ENCODE measurements at regions not wholly inside any gene's neighbourhood (a gene's known extent, or its start where the extent isn't known, plus 50 kb on each side); places are given as distances from the start of the nearest gene placed in this dataset.

DNA sequence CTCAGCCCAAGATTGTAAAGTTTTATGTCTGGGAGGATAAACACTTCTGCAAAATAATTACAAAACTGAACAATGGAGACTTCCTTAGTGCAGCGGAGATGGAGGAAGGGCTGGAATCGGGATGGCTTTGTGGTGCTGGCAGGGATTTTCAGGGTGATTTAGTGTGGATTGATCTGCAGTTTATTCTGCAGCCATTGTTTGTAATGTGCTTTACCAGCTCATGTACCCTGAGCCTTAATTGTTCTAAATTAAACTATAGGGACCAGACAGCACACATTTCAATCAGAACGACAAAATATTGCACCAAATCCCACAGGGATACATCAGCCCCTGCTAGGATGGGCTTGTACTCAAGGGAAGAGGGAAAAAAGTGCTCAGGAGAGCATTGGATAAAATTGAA, 103.2 kb upstream of the ONECUT1 start:
- H3K9me3 ChIP-seq (ENCODE audit: control insufficient read depth, insufficient read depth, low read length): no peaks in the 10 kb centered on the region
- no peaks in the 10 kb centered on the region for H3K4me1 ChIP-seq (ENCODE audit: insufficient read depth, low read length)
- no peak overlapping the region for H3K9ac ChIP-seq (ENCODE audit: low read depth, low read length)
- no peaks in the 10 kb centered on the region for H3K36me3 ChIP-seq (ENCODE audit: insufficient read depth, low read length)

DNA sequence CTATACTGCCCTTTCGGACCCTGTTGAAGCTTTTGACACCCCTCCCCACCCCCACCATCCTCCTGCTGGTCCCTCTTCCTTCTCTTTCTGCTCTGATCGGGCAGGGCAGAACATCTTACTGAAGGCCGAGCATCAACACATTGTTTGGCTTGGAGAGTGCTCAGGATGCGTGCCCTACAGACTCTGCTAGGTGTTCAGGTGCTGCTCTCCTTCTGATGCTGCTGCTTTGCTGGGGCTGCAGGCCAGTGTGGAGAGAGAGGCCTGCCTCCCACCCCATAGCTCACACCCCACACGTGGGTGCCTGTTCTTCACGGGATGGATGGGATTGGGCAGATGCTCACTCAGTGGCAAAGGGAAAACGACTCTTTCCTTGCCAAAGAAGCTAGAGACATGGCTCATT, 89.8 kb upstream of the ONECUT1 start:
- H3K36me3 ChIP-seq (ENCODE audit: insufficient read depth, low read length): no peaks in the 10 kb centered on the region
- no peak overlapping the region for H3K9ac ChIP-seq (ENCODE audit: low read depth, low read length)
- H3K9me3 ChIP-seq (ENCODE audit: control insufficient read depth, insufficient read depth, low read length): no peaks in the 10 kb centered on the region; the same call in 1 of the 2 replicates
- no peaks in the 10 kb centered on the region for H3K4me1 ChIP-seq (ENCODE audit: insufficient read depth, low read length)

DNA sequence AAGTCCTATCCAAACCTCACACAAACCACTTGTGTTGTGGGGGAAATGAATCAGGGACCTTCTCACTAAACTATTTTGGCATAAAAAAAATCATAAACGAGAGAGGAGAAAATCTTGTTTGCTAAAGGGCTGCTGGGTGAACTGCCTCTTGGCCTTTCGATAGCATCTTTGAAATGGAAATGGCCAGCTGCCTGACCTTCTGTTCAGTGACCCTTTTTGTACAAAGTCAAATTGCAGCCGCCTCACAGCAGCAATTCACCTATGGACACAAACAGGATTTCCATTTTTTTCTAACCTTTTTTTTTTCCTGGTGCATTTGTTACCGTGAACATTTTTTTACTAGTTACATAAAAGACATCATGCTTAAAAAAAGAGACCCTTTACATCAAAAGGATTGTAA, 89.0 kb upstream of the ONECUT1 start:
- Histone ChIP-seq H3K4me1 (ENCODE audit: insufficient read depth, low read length) (no peaks in the 10 kb centered on the region), H3K36me3 (ENCODE audit: insufficient read depth, low read length) (no peaks in the 10 kb centered on the region), H3K9ac (ENCODE audit: low read depth, low read length) (no peak overlapping the region), H3K9me3 (ENCODE audit: control insufficient read depth, insufficient read depth, low read length) (no peaks in the 10 kb centered on the region; the same call in 1 of the 2 replicates)

DNA sequence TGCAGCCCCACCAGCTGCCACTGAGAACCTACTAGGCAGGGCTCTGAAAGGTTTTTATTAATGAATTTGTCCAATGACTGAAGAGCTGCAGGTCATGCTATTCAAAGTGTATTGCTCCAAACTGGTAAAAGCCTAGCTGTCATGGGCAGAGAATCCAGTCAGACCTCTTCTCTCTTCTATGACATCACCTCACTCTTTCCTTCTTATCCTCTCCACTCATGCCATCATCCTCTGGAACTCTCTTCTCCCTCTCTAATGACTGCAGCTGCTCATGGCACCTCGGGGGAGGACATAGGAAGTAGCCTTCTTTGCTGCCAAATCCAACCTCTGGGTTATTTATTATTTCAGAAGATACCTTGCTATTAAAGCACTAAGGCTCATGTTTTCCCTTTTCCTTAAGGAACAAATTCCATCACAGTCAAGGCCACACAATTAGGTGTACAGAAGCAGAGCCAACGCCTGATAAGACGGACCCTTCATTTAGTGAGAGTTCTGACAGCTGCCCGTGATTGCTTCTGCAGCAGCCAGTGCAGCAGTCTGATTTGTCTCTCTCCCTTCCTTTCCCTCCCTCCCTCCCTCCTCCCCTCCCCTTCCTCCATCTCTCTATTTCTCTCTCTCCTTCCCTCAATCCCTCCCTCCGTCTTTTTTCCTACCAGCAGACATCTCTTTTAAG, 87.0 kb upstream of the ONECUT1 start:
- Histone ChIP-seq H3K4me1 (ENCODE audit: insufficient read depth, low read length) (no peaks in the 10 kb centered on the region), H3K36me3 (ENCODE audit: insufficient read depth, low read length) (no peaks in the 10 kb centered on the region), H3K9me3 (ENCODE audit: control insufficient read depth, insufficient read depth, low read length) (no peaks in the 10 kb centered on the region; the same call in 1 of the 2 replicates), H3K9ac (ENCODE audit: low read depth, low read length) (no peak overlapping the region)

DNA sequence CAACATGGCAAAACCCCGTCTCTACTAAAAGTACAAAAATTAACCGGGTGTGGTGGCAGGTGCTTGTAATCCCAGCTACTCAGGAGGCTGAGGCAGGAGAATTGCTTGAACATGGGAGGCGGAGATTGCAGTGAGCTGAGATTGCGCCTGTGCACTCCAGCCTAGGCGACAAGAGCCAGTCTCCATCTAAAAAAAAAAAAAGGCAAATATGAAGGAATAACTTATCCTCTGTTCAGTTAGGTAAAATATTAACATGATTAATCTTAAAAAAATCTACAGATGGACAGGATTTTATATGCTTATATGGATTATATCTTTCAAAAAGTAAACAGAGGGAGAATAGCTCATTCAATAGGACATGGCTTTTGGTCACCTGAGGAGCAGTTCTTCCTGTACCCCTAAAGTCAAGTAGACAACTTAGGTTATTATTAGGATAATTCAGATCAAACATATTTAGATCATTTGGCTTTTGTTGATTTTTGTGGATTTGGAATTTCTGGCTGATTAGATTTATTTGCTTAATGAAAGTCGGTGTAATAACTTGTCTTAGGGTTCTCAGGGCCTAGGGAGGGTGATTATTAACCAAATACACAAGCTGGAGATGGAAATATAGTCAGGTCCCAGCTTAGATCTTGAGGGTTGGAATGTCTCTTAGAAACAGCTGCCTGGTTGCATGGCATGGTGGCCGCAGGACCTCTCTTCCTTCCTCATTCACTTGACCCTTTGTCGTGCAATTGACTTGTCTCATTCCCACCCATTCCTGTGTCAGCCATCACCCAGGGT, 82.1 kb upstream of the ONECUT1 start:
- Histone ChIP-seq H3K4me1 (ENCODE audit: insufficient read depth, low read length) (no peaks in the 10 kb centered on the region), H3K9me3 (ENCODE audit: control insufficient read depth, insufficient read depth, low read length) (no peaks in the 10 kb centered on the region), H3K36me3 (ENCODE audit: insufficient read depth, low read length) (no peaks in the 10 kb centered on the region), H3K9ac (ENCODE audit: low read depth, low read length) (no peak overlapping the region)

DNA sequence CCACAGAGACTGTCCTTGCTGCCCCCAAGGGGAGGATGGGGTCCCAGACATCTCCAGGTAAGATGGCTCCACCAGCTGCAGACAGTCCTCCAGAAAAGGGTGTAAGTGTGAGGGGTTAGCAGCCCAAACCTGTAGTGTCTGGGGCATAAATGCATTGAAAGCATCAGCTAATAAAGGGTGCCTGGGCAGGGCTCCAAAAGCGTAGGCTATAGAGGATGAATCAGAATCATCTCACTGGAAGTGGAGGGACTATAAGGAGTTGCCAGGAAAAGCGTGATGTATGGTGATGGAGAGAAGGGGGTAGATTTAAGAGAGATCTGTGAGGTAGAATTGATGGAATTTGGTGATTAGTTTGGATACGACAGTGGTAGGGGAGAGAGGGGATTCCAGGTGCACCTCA, 79.9 kb upstream of the ONECUT1 start:
- H3K9ac ChIP-seq (ENCODE audit: low read depth, low read length): no peak overlapping the region
- H3K9me3 ChIP-seq (ENCODE audit: control insufficient read depth, insufficient read depth, low read length): no peaks in the 10 kb centered on the region
- H3K36me3 ChIP-seq (ENCODE audit: insufficient read depth, low read length): no peaks in the 10 kb centered on the region
- no peaks in the 10 kb centered on the region for H3K4me1 ChIP-seq (ENCODE audit: insufficient read depth, low read length)

DNA sequence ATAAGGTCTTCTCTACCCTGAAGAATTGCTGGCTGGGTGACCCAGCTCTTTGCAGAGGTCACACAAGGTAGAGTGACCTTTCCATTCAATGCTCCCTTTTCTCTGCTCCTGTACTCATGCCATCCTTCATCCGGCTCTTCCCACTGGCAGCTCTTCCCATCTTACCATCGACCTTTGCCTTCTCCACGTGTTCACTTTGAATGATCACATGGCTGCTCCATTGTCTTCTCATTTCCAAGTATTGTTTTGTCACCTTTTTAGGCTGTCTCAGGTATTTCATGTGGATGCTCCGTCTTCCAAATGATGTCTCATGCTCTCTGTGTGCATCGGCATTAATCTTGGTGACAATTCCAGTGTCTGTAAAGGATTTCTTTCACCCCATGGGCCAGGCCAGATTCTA, 76.6 kb upstream of the ONECUT1 start:
- H3K9me3 ChIP-seq (ENCODE audit: control insufficient read depth, insufficient read depth, low read length): no peaks in the 10 kb centered on the region
- no peaks in the 10 kb centered on the region for H3K4me1 ChIP-seq (ENCODE audit: insufficient read depth, low read length)
- H3K36me3 ChIP-seq (ENCODE audit: insufficient read depth, low read length): no peaks in the 10 kb centered on the region
- H3K9ac ChIP-seq (ENCODE audit: low read depth, low read length): no peak overlapping the region

DNA sequence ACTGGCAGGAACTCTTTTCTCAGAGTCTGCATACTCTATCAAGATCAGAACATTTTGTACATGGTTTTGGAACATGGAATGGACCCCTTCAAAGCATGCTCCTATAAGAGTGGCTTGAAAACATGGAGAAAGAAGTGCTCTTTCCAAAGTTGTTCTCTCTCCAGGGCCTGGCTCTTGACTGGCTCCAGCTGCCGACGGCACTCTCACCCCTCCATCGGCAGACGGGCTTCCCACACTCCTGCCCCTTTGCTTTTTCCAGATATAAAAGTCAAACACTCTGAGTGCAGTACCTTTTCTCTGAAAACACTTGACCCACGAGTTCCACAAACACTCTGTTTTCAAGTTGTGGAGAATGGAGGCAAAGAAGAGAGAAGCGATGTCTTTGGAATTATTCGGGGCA, 72.5 kb upstream of the ONECUT1 start:
- no peak overlapping the region for H3K9ac ChIP-seq (ENCODE audit: low read depth, low read length)
- H3K4me1 ChIP-seq (ENCODE audit: insufficient read depth, low read length): peaks cover 4% of the 10 kb centered on the region; the same call in 1 of the 2 replicates
- no peaks in the 10 kb centered on the region for H3K9me3 ChIP-seq (ENCODE audit: control insufficient read depth, insufficient read depth, low read length)
- H3K36me3 ChIP-seq (ENCODE audit: insufficient read depth, low read length): no peaks in the 10 kb centered on the region

DNA sequence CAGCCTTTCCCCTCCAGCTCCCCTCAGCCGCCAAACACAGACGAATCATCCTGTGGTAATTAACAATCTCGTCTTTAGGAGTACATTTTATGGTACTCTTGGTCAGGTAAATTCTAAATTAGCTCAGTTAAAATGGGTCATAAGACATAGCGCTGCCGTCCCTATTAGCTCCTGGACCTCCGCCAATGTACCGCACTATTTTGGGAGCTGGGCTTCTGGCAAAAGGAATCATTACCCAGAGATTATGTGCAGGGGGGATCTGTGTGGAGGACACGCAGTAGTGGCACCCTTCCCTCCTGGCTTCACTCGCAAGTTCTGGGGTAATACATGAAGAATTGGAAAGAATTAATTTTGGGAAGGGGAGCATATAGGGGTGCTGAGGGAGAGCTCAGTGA, 68.6 kb upstream of the ONECUT1 start:
- Histone ChIP-seq H3K9ac (ENCODE audit: low read depth, low read length) (no peak overlapping the region), H3K9me3 (ENCODE audit: control insufficient read depth, insufficient read depth, low read length) (no peaks in the 10 kb centered on the region), H3K4me1 (ENCODE audit: insufficient read depth, low read length) (peaks cover 15% of the 10 kb centered on the region), H3K36me3 (ENCODE audit: insufficient read depth, low read length) (no peaks in the 10 kb centered on the region)

DNA sequence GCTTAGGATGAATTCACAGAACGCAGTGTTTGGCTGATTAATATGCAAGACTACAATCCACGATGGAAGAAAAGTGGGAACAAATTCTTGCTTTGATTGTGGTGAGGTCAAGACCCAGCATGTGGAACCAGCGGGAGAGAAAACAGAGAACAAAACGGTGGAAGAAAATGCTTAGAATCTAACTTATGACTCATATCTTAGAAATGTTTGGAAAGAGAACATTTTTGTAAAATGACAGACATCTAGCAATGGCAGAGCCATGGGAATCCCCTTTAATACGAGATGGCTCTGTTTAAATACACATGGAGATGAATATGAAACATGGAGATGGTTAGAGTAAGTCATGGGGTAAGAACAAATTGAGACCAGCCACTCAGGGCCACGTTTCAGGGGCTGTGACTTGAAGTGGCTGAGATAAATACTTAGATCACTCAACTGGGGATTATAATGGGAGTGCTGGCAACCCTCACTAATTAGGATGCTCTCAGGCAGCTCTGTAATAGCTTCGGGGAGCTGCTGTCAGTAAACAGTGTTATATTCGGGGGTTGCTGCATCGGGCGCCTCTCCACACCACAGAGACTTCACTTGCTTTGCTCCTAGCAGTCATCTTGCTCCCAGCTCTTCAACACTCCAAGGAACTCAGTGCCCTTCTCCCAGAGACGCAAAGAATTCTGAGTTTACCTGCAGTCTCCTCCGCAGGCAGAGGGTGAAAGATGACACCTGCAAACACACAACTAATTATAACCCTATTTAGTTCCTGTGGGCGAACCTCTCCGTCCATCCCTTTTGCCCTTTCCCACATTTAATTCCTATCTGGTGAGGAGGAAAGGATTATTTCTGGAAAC, 68.0 kb upstream of the ONECUT1 start:
- Histone ChIP-seq H3K9ac (ENCODE audit: low read depth, low read length) (peak overlapping the region; percentile 37; the same call in 1 of the 2 replicates), H3K4me1 (ENCODE audit: insufficient read depth, low read length) (peaks cover 15% of the 10 kb centered on the region), H3K36me3 (ENCODE audit: insufficient read depth, low read length) (no peaks in the 10 kb centered on the region), H3K9me3 (ENCODE audit: control insufficient read depth, insufficient read depth, low read length) (no peaks in the 10 kb centered on the region)

DNA sequence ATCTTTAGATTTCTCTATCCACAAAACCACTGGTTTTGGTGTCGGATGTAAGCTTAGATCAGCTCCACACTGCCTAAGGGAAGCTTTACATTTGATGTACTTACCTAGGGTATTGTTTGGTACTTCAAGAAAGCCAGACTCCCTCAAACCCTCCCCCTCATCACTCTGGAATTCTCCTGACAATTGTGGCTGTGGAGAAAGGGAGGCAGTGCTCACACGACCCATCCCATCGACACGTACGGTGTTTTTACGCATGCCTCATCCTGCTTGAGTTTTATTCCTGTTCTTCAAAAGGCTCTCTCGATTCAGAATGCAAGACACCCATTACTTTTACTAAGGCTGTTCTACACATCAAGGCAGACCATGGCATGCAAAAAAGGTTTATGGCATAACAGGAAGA, 67.3 kb upstream of the ONECUT1 start:
- H3K9me3 ChIP-seq (ENCODE audit: control insufficient read depth, insufficient read depth, low read length): no peaks in the 10 kb centered on the region
- peak overlapping the region; percentile 37; the same call in 1 of the 2 replicates for H3K9ac ChIP-seq (ENCODE audit: low read depth, low read length)
- peaks cover 15% of the 10 kb centered on the region for H3K4me1 ChIP-seq (ENCODE audit: insufficient read depth, low read length)
- H3K36me3 ChIP-seq (ENCODE audit: insufficient read depth, low read length): no peaks in the 10 kb centered on the region

DNA sequence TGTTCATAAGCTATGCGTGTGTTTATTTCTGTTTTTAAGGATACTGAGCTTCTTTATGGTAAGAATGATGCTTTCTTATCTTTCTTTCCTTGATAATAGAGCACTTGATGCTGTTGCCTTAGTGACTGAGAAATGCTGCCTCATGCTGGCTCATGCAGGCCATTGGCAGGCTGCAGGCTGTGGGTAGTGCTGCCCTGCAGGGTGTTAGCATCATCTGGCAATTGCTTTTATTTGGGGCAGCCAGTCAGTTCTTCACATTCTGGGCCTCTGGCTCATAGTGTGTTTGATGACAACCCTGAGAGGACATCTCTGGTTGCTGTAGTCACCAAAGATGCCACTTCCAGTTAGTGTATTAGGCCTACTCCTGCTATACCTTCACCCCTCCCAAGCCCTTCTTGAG, 66.2 kb upstream of the ONECUT1 start:
- Histone ChIP-seq H3K4me1 (ENCODE audit: insufficient read depth, low read length) (peaks cover 15% of the 10 kb centered on the region), H3K36me3 (ENCODE audit: insufficient read depth, low read length) (no peaks in the 10 kb centered on the region), H3K9ac (ENCODE audit: low read depth, low read length) (no peak overlapping the region), H3K9me3 (ENCODE audit: control insufficient read depth, insufficient read depth, low read length) (no peaks in the 10 kb centered on the region)

DNA sequence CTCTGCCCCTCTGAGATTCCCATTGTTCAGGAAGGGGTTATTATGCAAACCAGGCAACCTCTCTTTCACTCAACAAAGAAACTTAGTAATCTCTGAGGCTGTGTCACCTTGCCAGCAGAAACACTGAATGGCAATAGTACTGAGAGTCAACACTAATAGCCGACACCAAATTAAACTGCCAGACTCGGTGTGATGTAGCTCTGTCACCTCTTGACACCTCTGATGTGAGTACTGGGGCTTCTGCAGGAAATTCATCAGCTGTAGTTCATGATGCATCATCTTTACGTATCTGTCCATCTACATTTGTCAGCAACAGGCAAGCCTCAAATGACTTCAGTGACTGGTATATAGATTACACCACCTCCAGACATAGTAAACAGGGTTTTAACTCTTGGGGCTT, 65.0 kb upstream of the ONECUT1 start:
- Histone ChIP-seq H3K9ac (ENCODE audit: low read depth, low read length) (no peak overlapping the region), H3K9me3 (ENCODE audit: control insufficient read depth, insufficient read depth, low read length) (no peaks in the 10 kb centered on the region), H3K36me3 (ENCODE audit: insufficient read depth, low read length) (no peaks in the 10 kb centered on the region), H3K4me1 (ENCODE audit: insufficient read depth, low read length) (peaks cover 15% of the 10 kb centered on the region)

DNA sequence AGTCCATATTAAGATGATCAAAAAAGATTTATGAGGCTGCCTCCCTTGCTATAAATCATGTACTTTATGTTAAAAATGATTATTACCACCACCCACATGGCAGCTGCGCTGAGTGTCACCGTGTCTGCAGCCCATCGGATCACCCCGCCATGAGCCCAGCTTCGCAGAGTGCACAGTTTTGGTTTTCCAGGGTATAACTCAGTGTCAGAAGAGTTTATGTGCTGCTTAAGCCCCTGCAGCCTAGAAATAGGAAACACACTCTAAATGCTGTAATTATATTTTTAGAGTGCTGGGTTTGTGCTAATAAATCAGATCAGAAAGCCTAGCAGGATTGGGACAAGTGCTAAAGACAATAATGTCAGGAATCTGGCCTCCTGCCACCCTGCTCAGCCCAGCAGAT, 54.7 kb upstream of the ONECUT1 start:
- Histone ChIP-seq H3K9me3 (ENCODE audit: control insufficient read depth, insufficient read depth, low read length) (no peaks in the 10 kb centered on the region), H3K9ac (ENCODE audit: low read depth, low read length) (no peak overlapping the region), H3K4me1 (ENCODE audit: insufficient read depth, low read length) (no peaks in the 10 kb centered on the region), H3K36me3 (ENCODE audit: insufficient read depth, low read length) (no peaks in the 10 kb centered on the region)

All from ES-I3 (cell line).